Mesenchymal stem cell (in vitro differentiated cells and primary cell): ENCODE measurements at regions not wholly inside any gene's neighbourhood (a gene's known extent, or its start where the extent isn't known, plus 50 kb on each side); places are given as distances from the start of the nearest gene placed in this dataset.

Experiments used
- DNase-seq: peaks from one replicate; pipeline ENCODE4 v3.0.0-alpha.2; 2013
- H2AFZ ChIP-seq: one replicate; pipeline ENCODE4 v1.6.1; 2013; ENCODE audit warnings: low read depth, mild to moderate bottlenecking, control low read depth, inconsistent platforms, low read length, moderate library complexity
- H2AK5ac ChIP-seq: 2 replicates; pipeline ENCODE4 v1.6.1; 2013; ENCODE audit warnings: low read length, moderate library complexity, mild to moderate bottlenecking, inconsistent platforms; ENCODE audit not compliant: severe bottlenecking
- H2BK120ac ChIP-seq: one replicate; pipeline ENCODE4 v1.6.1; 2013; ENCODE audit warnings: low read depth, mild to moderate bottlenecking, inconsistent platforms, low read length, moderate library complexity
- H2BK12ac ChIP-seq, 2 experiments: one replicate each; pipeline ENCODE4 v1.6.1; 2013; ENCODE audit warnings: inconsistent platforms in 2 of 2, low read length in 2 of 2, mild to moderate bottlenecking in 2 of 2, moderate library complexity in 2 of 2, control low read depth in 1 of 2
- H2BK15ac ChIP-seq: one replicate; pipeline ENCODE4 v1.6.1; 2013; ENCODE audit warnings: mild to moderate bottlenecking, low read depth, inconsistent platforms; ENCODE audit not compliant: poor library complexity, severe bottlenecking
- H2BK5ac ChIP-seq: 2 replicates; pipeline ENCODE4 v1.6.1; 2013; ENCODE audit warnings: low read depth, mild to moderate bottlenecking, low read length, control low read depth, inconsistent platforms; ENCODE audit not compliant: poor library complexity, severe bottlenecking
- H3K14ac ChIP-seq, 2 experiments: one replicate each; pipeline ENCODE4 v1.6.1; 2013; ENCODE audit warnings: inconsistent platforms in 2 of 2, low read length in 2 of 2, control low read depth in 1 of 2, mild to moderate bottlenecking in 1 of 2, moderate library complexity in 1 of 2
- H3K18ac ChIP-seq, 2 experiments: one replicate each; pipeline ENCODE4 v1.6.1; 2013; ENCODE audit warnings: inconsistent platforms in 2 of 2, low read length in 2 of 2, control low read depth in 1 of 2, low read depth in 1 of 2, mild to moderate bottlenecking in 1 of 2
- H3K23ac ChIP-seq, 2 experiments: one replicate each; pipeline ENCODE4 v1.6.1; 2013; ENCODE audit warnings: inconsistent platforms in 2 of 2, low read length in 2 of 2, mild to moderate bottlenecking in 2 of 2, moderate library complexity in 2 of 2, control low read depth in 1 of 2
- H3K27ac ChIP-seq: 2 replicates; pipeline ENCODE4 v1.5.1; 2013; ENCODE audit warnings: mild to moderate bottlenecking, moderate library complexity, low read length, control low read depth, inconsistent platforms; ENCODE audit not compliant: poor library complexity, severe bottlenecking
- H3K27me3 ChIP-seq, 2 experiments: 2 replicates each; pipeline versions ENCODE4 v1.6.1 to v1.7.0; 2013; ENCODE audit warnings: low read length in 2 of 2, mild to moderate bottlenecking in 2 of 2, moderate library complexity in 2 of 2, control low read depth in 1 of 2, inconsistent platforms in 1 of 2; ENCODE audit not compliant: control insufficient read depth in 1 of 2, insufficient read depth in 1 of 2
- H3K36me3 ChIP-seq, 2 experiments: 2 replicates each; pipeline versions ENCODE4 v1.6.1 to v1.7.0; 2013; ENCODE audit warnings: low read length in 2 of 2, control low read depth in 1 of 2, inconsistent platforms in 1 of 2, low read depth in 1 of 2, mild to moderate bottlenecking in 1 of 2; ENCODE audit not compliant: insufficient read depth in 2 of 2, control insufficient read depth in 1 of 2
- H3K4ac ChIP-seq, 2 experiments: one replicate each; pipeline ENCODE4 v1.6.1; 2013; ENCODE audit warnings: inconsistent platforms in 2 of 2, low read length in 2 of 2, mild to moderate bottlenecking in 2 of 2, moderate library complexity in 2 of 2, control low read depth in 1 of 2, low read depth in 1 of 2
- H3K4me1 ChIP-seq: 2 replicates; pipeline ENCODE4 v1.6.1; 2013; ENCODE audit warnings: low read depth, low read length, control low read depth; ENCODE audit not compliant: control insufficient read depth, insufficient read depth
- H3K4me2 ChIP-seq: 2 replicates; pipeline ENCODE4 v1.6.1; 2013; ENCODE audit warnings: low read length, mild to moderate bottlenecking, inconsistent platforms; ENCODE audit not compliant: poor library complexity, severe bottlenecking
- H3K4me3 ChIP-seq, 2 experiments: 2 replicates each; pipeline versions ENCODE4 v1.5.1 to v1.7.0; 2013; ENCODE audit warnings: low read length in 2 of 2, mild to moderate bottlenecking in 2 of 2, control low read depth in 1 of 2, low read depth in 1 of 2; ENCODE audit not compliant: insufficient read depth in 1 of 2
- H3K79me1 ChIP-seq: replicated peaks from 2 replicates; pipeline ENCODE4 v1.6.1; 2013; ENCODE audit warnings: mild to moderate bottlenecking, control low read depth, low read length, inconsistent platforms; ENCODE audit not compliant: poor library complexity, severe bottlenecking
- H3K9ac ChIP-seq: 2 replicates; pipeline ENCODE4 v1.7.0; 2013; ENCODE audit warnings: mild to moderate bottlenecking, low read length, moderate library complexity
- H3K9me3 ChIP-seq: 2 replicates; pipeline ENCODE4 v1.7.0; 2013; ENCODE audit warnings: mild to moderate bottlenecking, low read length; ENCODE audit not compliant: control insufficient read depth
- H4K8ac ChIP-seq: one replicate; pipeline ENCODE4 v1.6.1; 2013; ENCODE audit warnings: inconsistent platforms, mild to moderate bottlenecking, low read length, moderate library complexity
- H4K91ac ChIP-seq: one replicate; pipeline ENCODE4 v1.6.1; 2013; ENCODE audit warnings: mild to moderate bottlenecking, low read length, inconsistent platforms
- WGBS: methylation state at CpG from one replicate; pipeline ENCODE4 v1.1.7; 2013; ENCODE audit warnings: mixed read lengths; 5-methylcytosine and 5-hydroxymethylcytosine counted together

GRCh38 chr22:48348855-48349254 lies 1478.8 kb downstream of the BRD1 start:
- Histone ChIP-seq H2BK12ac (no peak overlapping the region), H3K4me3 (no peak overlapping the region), H2AFZ (no peak overlapping the region), H3K4me1 (no peaks in the 10 kb centered on the region), H3K36me3 (no peaks in the 10 kb centered on the region), H3K27ac (no peak overlapping the region), H3K27me3 (no peaks in the 10 kb centered on the region), H3K9ac (no peak overlapping the region), H4K91ac (peak overlapping the region; percentile 35), H3K79me1 (no peaks in the 10 kb centered on the region), H3K4me2 (no peak overlapping the region), H3K18ac (no peak overlapping the region), H3K9me3 (no peaks in the 10 kb centered on the region), H3K23ac (no peak overlapping the region), H2BK5ac (no peak overlapping the region), H3K4ac (no peak overlapping the region), H3K14ac (no peak overlapping the region), H2BK120ac (no peak overlapping the region), H2AK5ac (no peak overlapping the region), H4K8ac (no peak overlapping the region), H2BK15ac (no peak overlapping the region)
- 66% methylated on average over 1 of the region's 1 CpG for WGBS
- DNase-seq = no peak

GRCh38 chr22:48347311-48347710 lies 1480.4 kb downstream of the BRD1 start:
- Histone ChIP-seq H3K4me1 (no peaks in the 10 kb centered on the region), H2AFZ (no peak overlapping the region), H3K9ac (no peak overlapping the region), H3K18ac (no peak overlapping the region), H3K79me1 (no peaks in the 10 kb centered on the region), H3K4me3 (no peak overlapping the region), H3K4me2 (no peak overlapping the region), H4K8ac (no peak overlapping the region), H2AK5ac (no peak overlapping the region), H4K91ac (no peak overlapping the region), H2BK120ac (no peak overlapping the region), H2BK5ac (no peak overlapping the region), H3K36me3 (no peaks in the 10 kb centered on the region), H2BK12ac (no peak overlapping the region), H3K9me3 (no peaks in the 10 kb centered on the region), H2BK15ac (no peak overlapping the region), H3K14ac (no peak overlapping the region), H3K23ac (no peak overlapping the region), H3K4ac (no peak overlapping the region), H3K27ac (no peak overlapping the region), H3K27me3 (no peaks in the 10 kb centered on the region)
- 75% methylated on average over 9 of the region's 9 CpGs for WGBS
- no peak for DNase-seq

GRCh38 chr22:48346911-48347310 lies 1480.8 kb downstream of the BRD1 start:
- Histone ChIP-seq H4K91ac (no peak overlapping the region), H3K4ac (no peak overlapping the region)
- WGBS = 79% methylated on average over 13 of the region's 13 CpGs

GRCh38 chr22:48346311-48346710 lies 1481.4 kb downstream of the BRD1 start:
- Histone ChIP-seq H2BK15ac (no peak overlapping the region), H3K79me1 (no peaks in the 10 kb centered on the region), H3K9ac (no peak overlapping the region), H3K36me3 (no peaks in the 10 kb centered on the region), H3K4me1 (peaks cover under 1% of the 10 kb centered on the region), H3K23ac (no peak overlapping the region), H4K91ac (no peak overlapping the region), H3K4me2 (no peak overlapping the region), H3K27ac (no peak overlapping the region), H3K9me3 (no peaks in the 10 kb centered on the region), H2AK5ac (no peak overlapping the region), H3K4me3 (no peak overlapping the region), H2AFZ (no peak overlapping the region), H3K18ac (no peak overlapping the region), H2BK5ac (no peak overlapping the region), H3K4ac (no peak overlapping the region), H2BK12ac (no peak overlapping the region), H4K8ac (no peak overlapping the region), H2BK120ac (no peak overlapping the region), H3K27me3 (no peaks in the 10 kb centered on the region), H3K14ac (no peak overlapping the region)
- no peak for DNase-seq
- WGBS = 89% methylated on average over 12 of the region's 12 CpGs

More at GRCh38 chr22:48346911-48347310, 1480.8 kb downstream of the BRD1 start:
- no peaks in the 10 kb centered on the region for H3K4me1 ChIP-seq
- H2BK120ac ChIP-seq = no peak overlapping the region
- H2BK12ac ChIP-seq = no peak overlapping the region
- no peaks in the 10 kb centered on the region for H3K9me3 ChIP-seq
- no peak overlapping the region for H3K9ac ChIP-seq
- no peaks in the 10 kb centered on the region for H3K36me3 ChIP-seq
- no peak overlapping the region for H3K27ac ChIP-seq
- H2BK15ac ChIP-seq = no peak overlapping the region
- no peak overlapping the region for H3K4me2 ChIP-seq
- no peak overlapping the region for H2BK5ac ChIP-seq
- H3K79me1 ChIP-seq = no peaks in the 10 kb centered on the region
- H3K4me3 ChIP-seq = no peak overlapping the region
- H2AK5ac ChIP-seq = no peak overlapping the region
- no peak for DNase-seq
- no peak overlapping the region for H4K8ac ChIP-seq
- H3K27me3 ChIP-seq = no peaks in the 10 kb centered on the region
- H3K23ac ChIP-seq = no peak overlapping the region
- no peak overlapping the region for H3K18ac ChIP-seq
- H3K14ac ChIP-seq = no peak overlapping the region
- H2AFZ ChIP-seq = no peak overlapping the region
